Peyer's patch (tissue), 4 donors: ENCODE measurements at regions not wholly inside any gene's neighbourhood (a gene's known extent, or its start where the extent isn't known, plus 50 kb on each side); places are given as distances from the start of the nearest gene placed in this dataset.

Experiments
- DNase-seq, 3 donors: peaks; one replicate each; pipeline ENCODE4 v3.0.0-alpha.2; 2017 to 2019
- H3K27ac ChIP-seq, 4 donors: fragments of 200-600 bp; sonication (generic); one replicate each; pipeline ENCODE4 v1.5.1; 2016 to 2019
- H3K27me3 ChIP-seq, 2 donors: fragments of 200-600 bp; sonication (generic); one replicate each; pipeline ENCODE4 v1.5.1; 2019
- H3K36me3 ChIP-seq, 3 donors: fragments of 200-600 bp; sonication (generic); one replicate each; pipeline ENCODE4 v1.5.1; 2016 to 2019
- H3K4me1 ChIP-seq, 4 donors: fragments of 200-600 bp; sonication (generic); one replicate each; pipeline ENCODE4 v1.5.1; 2016 to 2019
- H3K4me3 ChIP-seq, 4 donors: fragments of 200-600 bp; sonication (generic); 1 replicate in 3 of 4; 2 replicates in 1 of 4; pipeline ENCODE4 v1.5.1; 2016 to 2019; ENCODE audit warnings: mild to moderate bottlenecking in 1 of 4
- H3K9me3 ChIP-seq, 4 donors: fragments of 200-600 bp; sonication (generic); one replicate each; pipeline ENCODE4 v1.5.1; 2016 to 2019; ENCODE audit warnings: mild to moderate bottlenecking in 1 of 4
- CTCF ChIP-seq, 6 experiments: fragments of 450-650 bp in 4 of 6; fragments of 200-600 bp in 2 of 6; sonication (generic) in 1 of 6; IDR thresholded peaks; one replicate each; pipeline ENCODE4 v1.5.1; 2017 to 2019; ENCODE audit warnings: antibody characterized with exemption in 6 of 6, mild to moderate bottlenecking in 3 of 6, moderate library complexity in 1 of 6
- POLR2A ChIP-seq, 2 donors: fragments of 450-650 bp; IDR thresholded peaks; one replicate each; pipeline ENCODE4 v1.5.1; 2017; ENCODE audit warnings: antibody characterized with exemption in 2 of 2, mild to moderate bottlenecking in 2 of 2, moderate library complexity in 2 of 2

GRCh38 chr5:2369178-2369577 lies 382.3 kb downstream of the IRX2 start:
- no peaks in the 10 kb centered on the region for H3K4me1 ChIP-seq

DNA sequence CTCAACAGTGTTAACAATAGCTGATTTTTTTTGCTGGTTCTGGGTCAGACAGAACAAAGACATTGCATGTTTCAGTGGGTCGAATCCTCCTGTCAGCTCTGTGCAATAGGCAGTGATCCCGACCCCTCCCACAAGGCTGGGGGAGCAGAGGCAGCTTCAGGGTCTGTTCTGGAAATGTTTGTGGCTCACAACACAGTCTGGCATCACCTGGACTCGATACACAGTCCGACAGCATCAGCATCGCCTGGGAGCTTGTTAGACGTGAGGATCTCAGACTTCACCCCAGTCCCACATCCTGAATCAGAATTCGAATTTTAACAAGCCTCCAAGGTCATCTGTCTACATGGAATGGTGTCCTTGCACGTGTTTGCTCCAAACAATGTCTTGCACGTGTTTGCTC lies 384.7 kb downstream of the IRX2 start:
- Histone ChIP-seq H3K27ac (no peak overlapping the region), H3K4me3 (no peak overlapping the region), H3K36me3 (no peaks in the 10 kb centered on the region), H3K4me1 (no peaks in the 10 kb centered on the region), H3K27me3 (no peaks in the 10 kb centered on the region), H3K9me3 (peaks cover 0 to 3% (median 0%) of the 10 kb centered on the region in 4 donors)
- DNase-seq, result no peak
- no peak for TF ChIP-seq CTCF (IDR thresholded peaks at IDR 0.05)
- no peak for TF ChIP-seq POLR2A (IDR thresholded peaks at IDR 0.05)

More at GRCh38 chr5:2369178-2369577, 382.3 kb downstream of the IRX2 start:
- no peaks in the 10 kb centered on the region for H3K27me3 ChIP-seq
- H3K27ac ChIP-seq, result no peak overlapping the region
- H3K4me3 ChIP-seq, result no peak overlapping the region
- peaks cover 0 to 3% (median 0%) of the 10 kb centered on the region in 4 donors for H3K9me3 ChIP-seq
- H3K36me3 ChIP-seq, result no peaks in the 10 kb centered on the region
- TF ChIP-seq CTCF (IDR thresholded peaks at IDR 0.05), result no peak
- no peak for TF ChIP-seq POLR2A (IDR thresholded peaks at IDR 0.05)
- no peak for DNase-seq

- Histone ChIP-seq H3K36me3 (no peaks in the 10 kb centered on the region), H3K27ac (no peak overlapping the region), H3K27me3 (no peaks in the 10 kb centered on the region), H3K9me3 (no peaks in the 10 kb centered on the region), H3K4me3 (no peak overlapping the region), H3K4me1 (no peaks in the 10 kb centered on the region)
- TF ChIP-seq POLR2A (IDR thresholded peaks at IDR 0.05), result no peak
- no peak for TF ChIP-seq CTCF (IDR thresholded peaks at IDR 0.05)
- no peak for DNase-seq
Measured at GRCh38 chr5:2357309-2357708, 394.2 kb downstream of the IRX2 start.

GRCh38 chr5:2355859-2356258 lies 395.6 kb downstream of the IRX2 start:
- DNase-seq, result no peak
- no peaks in the 10 kb centered on the region for H3K4me1 ChIP-seq
- H3K4me3 ChIP-seq, result no peak overlapping the region
- H3K27ac ChIP-seq, result no peak overlapping the region
- TF ChIP-seq POLR2A (IDR thresholded peaks at IDR 0.05) (no peak), CTCF (IDR thresholded peaks at IDR 0.05) (no peak)
- H3K9me3 ChIP-seq, result no peaks in the 10 kb centered on the region
- no peaks in the 10 kb centered on the region for H3K27me3 ChIP-seq
- H3K36me3 ChIP-seq, result no peaks in the 10 kb centered on the region

DNA sequence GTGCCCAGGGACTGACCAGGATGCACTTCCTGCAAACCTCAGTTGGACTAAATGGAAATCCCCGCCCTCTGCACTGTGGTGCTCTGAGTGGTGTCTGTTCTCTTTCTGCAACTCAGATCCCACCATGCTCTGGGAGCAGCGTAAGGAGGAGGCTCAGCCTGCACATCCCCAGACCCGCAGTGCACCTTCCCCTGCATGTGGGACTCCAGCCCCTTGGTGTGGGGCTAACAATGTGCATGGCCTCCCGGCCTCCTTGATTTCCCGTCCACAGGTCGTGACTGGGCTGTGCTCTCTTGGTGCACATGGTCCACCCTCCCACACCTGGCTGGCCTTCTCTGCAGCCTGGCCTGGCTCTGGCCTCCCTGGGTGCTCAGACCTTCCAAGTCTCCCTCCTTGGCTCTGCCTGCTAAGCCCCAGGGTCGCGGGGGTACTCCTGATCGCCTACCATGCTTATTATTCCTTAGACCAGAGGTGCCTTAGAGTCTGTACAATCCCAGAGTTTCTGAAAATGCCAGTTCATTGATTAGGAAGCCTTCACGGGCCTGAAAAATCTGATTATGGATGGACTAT lies 397.5 kb downstream of the IRX2 start:
- Histone ChIP-seq H3K27ac (no peak overlapping the region), H3K36me3 (no peaks in the 10 kb centered on the region), H3K27me3 (no peaks in the 10 kb centered on the region), H3K9me3 (peaks cover 0 to 3% (median 0%) of the 10 kb centered on the region in 4 donors), H3K4me1 (no peaks in the 10 kb centered on the region), H3K4me3 (no peak overlapping the region)
- DNase-seq, result no peak
- TF ChIP-seq CTCF (IDR thresholded peaks at IDR 0.05) (no peak), POLR2A (IDR thresholded peaks at IDR 0.05) (no peak)

- Histone ChIP-seq H3K9me3 (peaks cover 0 to 3% (median 0%) of the 10 kb centered on the region in 4 donors), H3K27me3 (no peaks in the 10 kb centered on the region), H3K4me3 (no peak overlapping the region), H3K36me3 (no peaks in the 10 kb centered on the region), H3K27ac (no peak overlapping the region), H3K4me1 (no peaks in the 10 kb centered on the region)
- no peak for DNase-seq
- TF ChIP-seq CTCF (IDR thresholded peaks at IDR 0.05), result no peak
- TF ChIP-seq POLR2A (IDR thresholded peaks at IDR 0.05), result no peak
Measured at GRCh38 chr5:2353211-2353610, 398.3 kb downstream of the IRX2 start.
